ENCODE measurements at regions not wholly inside any gene's neighbourhood (a gene's known extent, or its start where the extent isn't known, plus 50 kb on each side); places are given as distances from the start of the nearest gene placed in this dataset.

- TF ChIP-seq TCF7L2 (IDR thresholded peaks at IDR 0.05; ENCODE audit: borderline replicate concordance, low read depth, low read length) = no peak
- no peak for TF ChIP-seq ZNF747 (tag by site-specific recombination; IDR thresholded peaks at IDR 0.05)
- TF ChIP-seq ZNF174 (tag by site-specific recombination; IDR thresholded peaks at IDR 0.05) = no peak
- TF ChIP-seq MEIS1 (CRISPR knock-in tag; IDR thresholded peaks at IDR 0.05; ENCODE audit: borderline replicate concordance) = no peak
- TF ChIP-seq, protein P1, sequence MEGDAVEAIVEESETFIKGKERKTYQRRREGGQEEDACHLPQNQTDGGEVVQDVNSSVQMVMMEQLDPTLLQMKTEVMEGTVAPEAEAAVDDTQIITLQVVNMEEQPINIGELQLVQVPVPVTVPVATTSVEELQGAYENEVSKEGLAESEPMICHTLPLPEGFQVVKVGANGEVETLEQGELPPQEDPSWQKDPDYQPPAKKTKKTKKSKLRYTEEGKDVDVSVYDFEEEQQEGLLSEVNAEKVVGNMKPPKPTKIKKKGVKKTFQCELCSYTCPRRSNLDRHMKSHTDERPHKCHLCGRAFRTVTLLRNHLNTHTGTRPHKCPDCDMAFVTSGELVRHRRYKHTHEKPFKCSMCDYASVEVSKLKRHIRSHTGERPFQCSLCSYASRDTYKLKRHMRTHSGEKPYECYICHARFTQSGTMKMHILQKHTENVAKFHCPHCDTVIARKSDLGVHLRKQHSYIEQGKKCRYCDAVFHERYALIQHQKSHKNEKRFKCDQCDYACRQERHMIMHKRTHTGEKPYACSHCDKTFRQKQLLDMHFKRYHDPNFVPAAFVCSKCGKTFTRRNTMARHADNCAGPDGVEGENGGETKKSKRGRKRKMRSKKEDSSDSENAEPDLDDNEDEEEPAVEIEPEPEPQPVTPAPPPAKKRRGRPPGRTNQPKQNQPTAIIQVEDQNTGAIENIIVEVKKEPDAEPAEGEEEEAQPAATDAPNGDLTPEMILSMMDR (tag by site-specific recombination; IDR thresholded peaks at IDR 0.05) = no peak
Observed at GRCh38 chr9:82922686-82923085, 140.3 kb downstream of the RASEF start.
